ENCODE measurements at regions not wholly inside any gene's neighbourhood (a gene's known extent, or its start where the extent isn't known, plus 50 kb on each side); places are given as distances from the start of the nearest gene placed in this dataset.

DNA sequence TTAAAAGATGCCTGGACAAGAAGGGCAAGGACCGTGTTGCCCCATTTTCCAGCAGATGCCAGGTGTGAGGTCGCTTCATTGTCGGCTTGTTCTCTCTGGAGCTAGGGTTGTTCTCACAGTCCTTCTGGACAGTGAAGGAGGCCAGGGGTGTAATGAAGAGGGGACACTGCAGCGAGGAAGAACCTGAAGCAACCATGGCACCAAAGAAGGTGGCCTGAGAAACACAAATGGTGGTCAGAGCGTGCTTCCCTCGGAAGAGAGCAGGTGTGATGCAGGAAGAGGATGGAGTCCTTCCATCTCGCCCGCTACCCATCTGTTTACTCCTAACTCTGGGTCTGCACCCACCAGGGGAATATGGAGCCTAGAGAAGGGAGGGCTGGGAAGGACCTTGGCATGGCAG, 50.3 kb upstream of the TWIST2 start:
- no peak for DNase-seq

All from NCI-H345 (cell line).